Transverse colon (tissue), 4 donors: ENCODE measurements at regions not wholly inside any gene's neighbourhood (a gene's known extent, or its start where the extent isn't known, plus 50 kb on each side); places are given as distances from the start of the nearest gene placed in this dataset.

Experiments
- DNase-seq: peaks from one replicate; pipeline ENCODE4 v3.0.0-alpha.2; 2019
- H3K27ac ChIP-seq, 4 donors: fragments of 200-600 bp; sonication (generic); 2 replicates each; pipeline ENCODE4 v1.5.1; 2016 to 2018; ENCODE audit warnings: inconsistent platforms in 4 of 4
- H3K27me3 ChIP-seq: fragments of 200-600 bp; sonication (generic); 2 replicates; pipeline ENCODE4 v1.5.1; 2017; ENCODE audit warnings: inconsistent platforms
- H3K36me3 ChIP-seq, 4 donors: fragments of 200-600 bp; sonication (generic); 2 replicates each; pipeline ENCODE4 v1.5.1; 2017 to 2019; ENCODE audit warnings: inconsistent platforms in 4 of 4
- H3K4me1 ChIP-seq, 4 donors: fragments of 200-600 bp; sonication (generic); 2 replicates each; pipeline ENCODE4 v1.5.1; 2017 to 2020; ENCODE audit warnings: inconsistent platforms in 4 of 4
- H3K4me3 ChIP-seq, 4 donors: fragments of 200-600 bp; sonication (generic); 1 replicate in 1 of 4; 2 replicates in 3 of 4; pipeline versions ENCODE4 v1.5.1 to v1.6.1; 2017 to 2019; ENCODE audit warnings: inconsistent platforms in 4 of 4
- H3K9me3 ChIP-seq, 2 donors: fragments of 200-600 bp; sonication (generic); 2 replicates each; pipeline ENCODE4 v1.5.1; 2017 to 2019; ENCODE audit warnings: inconsistent platforms in 2 of 2
- CTCF ChIP-seq, 5 experiments: fragments of 200-600 bp in 3 of 5; fragments of 450-650 bp in 2 of 5; sonication (generic) in 3 of 5; IDR thresholded peaks; 1 replicate in 2 of 5; 2 replicates in 3 of 5; pipeline ENCODE4 v1.5.1; 2016 to 2017; ENCODE audit warnings: antibody characterized with exemption in 5 of 5, inconsistent platforms in 3 of 5, mild to moderate bottlenecking in 2 of 5, moderate library complexity in 1 of 5
- EP300 ChIP-seq: sonication (generic); formaldehyde crosslinking; IDR thresholded peaks from one replicate; pipeline ENCODE4 v1.6.1; 2017; ENCODE audit warnings: antibody characterized with exemption, low read depth
- POLR2A ChIP-seq: fragments of 450-650 bp; IDR thresholded peaks from one replicate; pipeline ENCODE4 v1.6.1; 2016; ENCODE audit warnings: antibody characterized with exemption, mild to moderate bottlenecking, moderate library complexity
- POLR2AphosphoS5 ChIP-seq, 3 donors: sonication (generic); formaldehyde crosslinking; IDR thresholded peaks; one replicate each; pipeline ENCODE4 v1.6.1; 2016; ENCODE audit warnings: antibody characterized with exemption in 3 of 3
- WGBS, 2 donors: methylation state at CpG; one replicate each; pipeline ENCODE4 v1.1.5; 2018; ENCODE audit warnings: low coverage in 1 of 2; 5-methylcytosine and 5-hydroxymethylcytosine counted together
- in situ Hi-C, 4 donors: fragments of 200-750 bp; cut with MboI; loops; one replicate each; pipeline versions ENCODE4 v1.15.0 to v1.15.1; 2017; ENCODE audit warnings: low sequenced_read_pairs in 3 of 4, low pct_ligation_motif_present in 1 of 4, low pct_unique_long_range_greater_than_20kb in 1 of 4
- intact Hi-C: fragments of 100-400 bp; cut with DNase I; formaldehyde crosslinking; loops from one replicate; pipeline ENCODE4 v1.15.1; 2023; ENCODE audit warnings: low total_unique reads

GRCh38 chr1:65531972-65532570 is 111.6 kb downstream of the LEPR start:
- Histone ChIP-seq H3K4me1 (no peaks in the 10 kb centered on the region), H3K9me3 (no peaks in the 10 kb centered on the region), H3K36me3 (no peaks in the 10 kb centered on the region), H3K27ac (no peak overlapping the region), H3K4me3 (no peak overlapping the region), H3K27me3 (peaks cover 9% of the 10 kb centered on the region)
- no peak for DNase-seq
- WGBS, 2 donors: 43 to 84% methylated on average over 2 to 4 of the region's 4 CpGs
- in situ Hi-C loops: no loop called here
- intact Hi-C loops: no loop called here
- TF ChIP-seq EP300: no peak
- TF ChIP-seq POLR2AphosphoS5 (IDR thresholded peaks at IDR 0.05): no peak
- no peak for TF ChIP-seq POLR2A
- TF ChIP-seq CTCF (IDR thresholded peaks at IDR 0.05): no peak

- Histone ChIP-seq H3K4me3 (no peak overlapping the region), H3K4me1 (no peaks in the 10 kb centered on the region), H3K36me3 (no peaks in the 10 kb centered on the region), H3K27me3 (no peaks in the 10 kb centered on the region), H3K27ac (no peak overlapping the region), H3K9me3 (no peaks in the 10 kb centered on the region)
- TF ChIP-seq POLR2AphosphoS5 (IDR thresholded peaks at IDR 0.05) (no peak), CTCF (IDR thresholded peaks at IDR 0.05) (no peak), POLR2A (no peak), EP300 (no peak)
- in situ Hi-C loops: no loop called here
- WGBS, 2 donors: 86 to 91% methylated on average over 2 of the region's 2 CpGs
- intact Hi-C loops: no loop called here
- no peak for DNase-seq
Observed at GRCh38 chr1:65535981-65536380, 115.5 kb downstream of the LEPR start.

GRCh38 chr1:65538086-65538485 is 117.6 kb downstream of the LEPR start:
- H3K4me1 ChIP-seq: no peaks in the 10 kb centered on the region
- H3K36me3 ChIP-seq: no peaks in the 10 kb centered on the region
- in situ Hi-C loops (no loop called here), intact Hi-C loops (no loop called here)
- H3K4me3 ChIP-seq: no peak overlapping the region
- H3K27me3 ChIP-seq: no peaks in the 10 kb centered on the region
- H3K9me3 ChIP-seq: no peaks in the 10 kb centered on the region
- no peak for TF ChIP-seq POLR2A
- no peak for TF ChIP-seq CTCF (IDR thresholded peaks at IDR 0.05)
- 47 to 51% methylated on average over 2 of the region's 2 CpGs for WGBS, 2 donors
- no peak for DNase-seq
- no peak overlapping the region for H3K27ac ChIP-seq

- TF ChIP-seq CTCF (IDR thresholded peaks at IDR 0.05) (no peak), POLR2AphosphoS5 (IDR thresholded peaks at IDR 0.05) (no peak), POLR2A (no peak), EP300 (no peak)
- intact Hi-C loops: no loop called here
- 84% methylated on average over 1 of the region's 1 CpG; no CpG with 5 or more reads in 1 of the 2 donors for WGBS, 2 donors
- H3K36me3 ChIP-seq: no peaks in the 10 kb centered on the region
- H3K4me1 ChIP-seq: no peaks in the 10 kb centered on the region
- in situ Hi-C loops: no loop called here
- H3K4me3 ChIP-seq: no peak overlapping the region
- H3K9me3 ChIP-seq: no peaks in the 10 kb centered on the region
- no peak for DNase-seq
- H3K27ac ChIP-seq: no peak overlapping the region
- H3K27me3 ChIP-seq: no peaks in the 10 kb centered on the region
Observed at GRCh38 chr1:65538664-65539063, 118.2 kb downstream of the LEPR start.
